GM12875 (cell line): ENCODE measurements at regions not wholly inside any gene's neighbourhood (a gene's known extent, or its start where the extent isn't known, plus 50 kb on each side); places are given as distances from the start of the nearest gene placed in this dataset.

Source experiments
- H3K4me3 ChIP-seq: one replicate; pipeline ENCODE4 v1.5.1; 2011; ENCODE audit warnings: low read depth, low read length, control low read depth
- CTCF ChIP-seq: IDR thresholded peaks from 2 replicates; pipeline ENCODE4 v1.5.1; 2011; ENCODE audit warnings: low read depth, mild to moderate bottlenecking, control low read depth, inconsistent platforms, low read length, moderate library complexity, borderline replicate concordance; ENCODE audit not compliant: insufficient read depth

GRCh38 chr20:11165789-11166188, 492.0 kb upstream of the JAG1 start:
- TF ChIP-seq CTCF: no peak
- no peak overlapping the region for H3K4me3 ChIP-seq

GRCh38 chr20:11166712-11167111, 492.9 kb upstream of the JAG1 start:
- no peak for TF ChIP-seq CTCF

GRCh38 chr20:11168026-11168425, 494.2 kb upstream of the JAG1 start:
- no peak for TF ChIP-seq CTCF

More at GRCh38 chr20:11166712-11167111, 492.9 kb upstream of the JAG1 start:
- H3K4me3 ChIP-seq: no peak overlapping the region

GRCh38 chr20:11170025-11170424, 496.2 kb upstream of the JAG1 start:
- no peak overlapping the region for H3K4me3 ChIP-seq
- TF ChIP-seq CTCF: no peak

More at GRCh38 chr20:11168026-11168425, 494.2 kb upstream of the JAG1 start:
- H3K4me3 ChIP-seq: no peak overlapping the region

- no peak for TF ChIP-seq CTCF
- H3K4me3 ChIP-seq: no peak overlapping the region
Measured at GRCh38 chr20:11170565-11170964, 496.8 kb upstream of the JAG1 start.

GRCh38 chr20:11172881-11173280, 499.1 kb upstream of the JAG1 start:
- TF ChIP-seq CTCF: no peak

GRCh38 chr20:11173916-11174315, 500.1 kb upstream of the JAG1 start:
- no peak overlapping the region for H3K4me3 ChIP-seq
- no peak for TF ChIP-seq CTCF

More at GRCh38 chr20:11172881-11173280, 499.1 kb upstream of the JAG1 start:
- no peak overlapping the region for H3K4me3 ChIP-seq
